ENCODE measurements at regions not wholly inside any gene's neighbourhood (a gene's known extent, or its start where the extent isn't known, plus 50 kb on each side); places are given as distances from the start of the nearest gene placed in this dataset.

DNA sequence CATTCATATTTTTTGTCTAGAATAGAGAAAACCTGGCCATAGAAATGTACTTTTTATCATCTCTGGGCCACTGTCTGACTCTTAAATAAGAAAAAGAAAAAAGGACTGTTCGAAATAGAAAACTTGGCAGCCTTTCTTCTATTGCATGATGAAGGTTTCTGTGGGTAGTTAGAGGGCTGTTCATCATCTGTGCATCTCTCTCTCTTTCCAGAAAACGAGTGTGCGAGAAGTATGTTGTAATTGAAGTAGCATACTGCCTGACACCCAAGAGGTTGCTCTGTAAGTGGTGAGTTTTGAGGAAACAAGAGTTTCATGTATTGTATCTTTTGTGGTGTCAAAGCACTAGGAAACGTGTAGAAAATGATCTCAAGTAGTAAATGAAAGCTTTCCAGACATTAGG is 343.2 kb upstream of the TMEM229A start:
- Histone ChIP-seq H3K4me3 (ENCODE audit: low read length) (no peak overlapping the region), H3K27me3 (ENCODE audit: control insufficient read depth, insufficient read depth, low read length) (no peaks in the 10 kb centered on the region), H3K4me1 (ENCODE audit: control insufficient read depth, insufficient read depth, low read length) (no peaks in the 10 kb centered on the region), H3K9me3 (ENCODE audit: control insufficient read depth, insufficient read depth, low read length) (peaks cover 4% of the 10 kb centered on the region), H3K36me3 (ENCODE audit: control insufficient read depth, insufficient read depth, low read length) (no peaks in the 10 kb centered on the region), H3K27ac (ENCODE audit: low read length) (no peak overlapping the region)
- H3K27ac Mint-ChIP-seq = no peak overlapping the region
- no peak overlapping the region for H3K4me3 Mint-ChIP-seq
- H3K4me1 Mint-ChIP-seq = no peaks in the 10 kb centered on the region
- ATAC-seq (no peak), DNase-seq (no peak)
- no peak for TF ChIP-seq CTCF (IDR thresholded peaks at IDR 0.05)
- no peaks in the 10 kb centered on the region for H3K27me3 Mint-ChIP-seq (ENCODE audit: low read depth in 2 of 2)
- intact Hi-C loops (cut with micrococcal nuclease) = no loop called here
- H3K36me3 Mint-ChIP-seq = peaks cover 11% of the 10 kb centered on the region
- H3K9me3 Mint-ChIP-seq = peaks cover 9 to 21% of the 10 kb centered on the region in 2 donors
- 59% methylated on average over 3 of the region's 4 CpGs for WGBS (ENCODE audit: insufficient coverage)

DNA sequence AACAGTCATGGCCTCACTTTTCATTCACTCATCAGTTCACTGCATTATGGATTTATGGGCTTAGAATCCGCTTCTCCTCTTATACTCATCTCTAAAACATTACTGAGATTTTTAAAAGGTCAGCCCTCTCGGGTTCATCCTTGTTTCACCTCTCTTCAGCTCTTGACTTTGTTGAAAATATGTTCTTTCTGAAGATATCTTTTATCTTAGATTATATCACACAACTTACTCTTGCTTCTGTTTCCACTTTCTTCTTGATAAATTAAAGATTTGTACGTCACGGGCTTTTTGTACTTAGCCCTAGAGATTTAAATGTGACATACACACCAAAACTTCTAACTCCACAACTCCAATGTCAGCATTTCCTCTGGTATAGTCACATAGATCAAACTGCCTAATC is 342.5 kb upstream of the TMEM229A start:
- Histone ChIP-seq H3K4me1 (ENCODE audit: control insufficient read depth, insufficient read depth, low read length) (no peaks in the 10 kb centered on the region), H3K4me3 (ENCODE audit: low read length) (no peak overlapping the region), H3K27ac (ENCODE audit: low read length) (no peak overlapping the region), H3K9me3 (ENCODE audit: control insufficient read depth, insufficient read depth, low read length) (peaks cover 4% of the 10 kb centered on the region), H3K36me3 (ENCODE audit: control insufficient read depth, insufficient read depth, low read length) (no peaks in the 10 kb centered on the region), H3K27me3 (ENCODE audit: control insufficient read depth, insufficient read depth, low read length) (no peaks in the 10 kb centered on the region)
- H3K27ac Mint-ChIP-seq = no peak overlapping the region
- ATAC-seq = no peak
- no peak overlapping the region for H3K4me3 Mint-ChIP-seq
- no peak for TF ChIP-seq CTCF (IDR thresholded peaks at IDR 0.05)
- H3K27me3 Mint-ChIP-seq (ENCODE audit: low read depth in 2 of 2) = no peaks in the 10 kb centered on the region
- H3K36me3 Mint-ChIP-seq = peaks cover 9% of the 10 kb centered on the region
- intact Hi-C loops (cut with micrococcal nuclease) = no loop called here
- H3K9me3 Mint-ChIP-seq = peaks cover 9 to 19% of the 10 kb centered on the region in 2 donors
- H3K4me1 Mint-ChIP-seq = no peaks in the 10 kb centered on the region
- DNase-seq = no peak
- 88% methylated on average over 4 of the region's 4 CpGs for WGBS (ENCODE audit: insufficient coverage)

DNA sequence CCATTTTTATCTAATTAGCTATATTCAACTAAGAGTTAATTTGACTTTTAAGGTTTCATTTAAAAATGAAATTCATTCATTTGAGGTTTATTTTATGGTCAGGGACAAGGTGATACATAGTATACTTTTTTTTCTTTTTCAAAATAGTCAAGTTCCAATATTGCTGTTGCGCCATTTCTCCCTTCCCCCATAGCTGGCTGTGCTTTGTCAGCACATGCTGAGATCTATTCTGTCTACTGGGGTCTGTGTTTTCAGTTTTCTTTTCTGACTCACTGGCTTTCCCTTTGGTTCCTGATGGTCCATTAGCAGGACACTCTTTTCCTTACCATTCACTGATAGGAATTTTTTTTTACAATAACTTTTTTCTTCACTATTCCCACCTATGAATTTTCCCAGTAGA is 336.4 kb upstream of the TMEM229A start:
- no peak overlapping the region for H3K4me3 Mint-ChIP-seq
- H3K36me3 Mint-ChIP-seq = no peaks in the 10 kb centered on the region
- Histone ChIP-seq H3K36me3 (ENCODE audit: control insufficient read depth, insufficient read depth, low read length) (no peaks in the 10 kb centered on the region), H3K9me3 (ENCODE audit: control insufficient read depth, insufficient read depth, low read length) (peaks cover 9% of the 10 kb centered on the region), H3K27me3 (ENCODE audit: control insufficient read depth, insufficient read depth, low read length) (no peaks in the 10 kb centered on the region), H3K27ac (ENCODE audit: low read length) (no peak overlapping the region), H3K4me1 (ENCODE audit: control insufficient read depth, insufficient read depth, low read length) (no peaks in the 10 kb centered on the region), H3K4me3 (ENCODE audit: low read length) (no peak overlapping the region)
- intact Hi-C loops (cut with micrococcal nuclease) = no loop called here
- ATAC-seq (no peak), DNase-seq (no peak)
- H3K9me3 Mint-ChIP-seq = peaks cover 7 to 11% of the 10 kb centered on the region in 2 donors
- H3K27ac Mint-ChIP-seq = no peak overlapping the region
- 83% methylated on average over 1 of the region's 1 CpG for WGBS (ENCODE audit: insufficient coverage)
- no peaks in the 10 kb centered on the region for H3K4me1 Mint-ChIP-seq
- TF ChIP-seq CTCF (IDR thresholded peaks at IDR 0.05) = no peak
- no peaks in the 10 kb centered on the region for H3K27me3 Mint-ChIP-seq (ENCODE audit: low read depth in 2 of 2)

DNA sequence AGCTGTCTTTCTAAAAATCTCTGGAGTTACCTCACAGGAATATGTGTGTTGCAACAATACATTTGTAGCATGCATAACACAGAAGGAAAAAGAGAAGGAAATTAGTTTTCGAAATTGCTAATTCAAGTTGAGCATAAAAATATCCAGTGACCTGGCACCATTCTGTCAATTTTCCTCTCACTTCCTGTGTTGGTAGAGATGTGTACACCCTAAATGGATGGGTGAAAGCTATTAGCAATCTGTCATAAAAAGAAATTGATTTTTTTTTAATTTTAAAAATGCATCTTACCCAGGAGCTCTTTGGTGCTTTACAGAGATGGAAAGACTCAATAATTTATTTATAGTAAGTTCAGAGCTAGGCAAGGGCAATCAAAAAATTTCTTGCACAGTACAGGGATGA is 333.3 kb upstream of the TMEM229A start:
- H3K4me3 Mint-ChIP-seq = no peak overlapping the region
- H3K27ac ChIP-seq (ENCODE audit: low read length) = no peak overlapping the region
- ATAC-seq (no peak), DNase-seq (no peak)
- H3K9me3 ChIP-seq (ENCODE audit: control insufficient read depth, insufficient read depth, low read length) = peaks cover 6% of the 10 kb centered on the region
- peaks cover 4% of the 10 kb centered on the region for H3K36me3 Mint-ChIP-seq
- no peak overlapping the region for H3K27ac Mint-ChIP-seq
- no peaks in the 10 kb centered on the region for H3K36me3 ChIP-seq (ENCODE audit: control insufficient read depth, insufficient read depth, low read length)
- H3K4me1 ChIP-seq (ENCODE audit: control insufficient read depth, insufficient read depth, low read length) = no peaks in the 10 kb centered on the region
- H3K4me1 Mint-ChIP-seq = no peaks in the 10 kb centered on the region
- H3K27me3 ChIP-seq (ENCODE audit: control insufficient read depth, insufficient read depth, low read length) = no peaks in the 10 kb centered on the region
- intact Hi-C loops (cut with micrococcal nuclease) = no loop called here
- peaks cover 11 to 19% of the 10 kb centered on the region in 2 donors for H3K9me3 Mint-ChIP-seq
- no peak overlapping the region for H3K4me3 ChIP-seq (ENCODE audit: low read length)
- no peaks in the 10 kb centered on the region for H3K27me3 Mint-ChIP-seq (ENCODE audit: low read depth in 2 of 2)
- no CpG with 5 or more reads among the region's 1 CpG for WGBS (ENCODE audit: insufficient coverage)
- TF ChIP-seq CTCF (IDR thresholded peaks at IDR 0.05) = no peak

All from natural killer cell (primary cell).